ENCODE measurements at regions not wholly inside any gene's neighbourhood (a gene's known extent, or its start where the extent isn't known, plus 50 kb on each side); places are given as distances from the start of the nearest gene placed in this dataset.

- H3K36me3 Mint-ChIP-seq (ENCODE audit: insufficient read depth in 1 of 3, low read depth in 3 of 3): no peaks in the 10 kb centered on the region
- H3K27ac ChIP-seq (ENCODE audit: insufficient read length, low read depth, low read length): no peak overlapping the region
These were observed 90.0 kb downstream of the TEX29 start for GRCh38 chr13:111410232-111411021.

More at GRCh38 chr13:111410232-111411021, 90.0 kb downstream of the TEX29 start:
- Histone ChIP-seq H3K56ac (ENCODE audit: insufficient read length, low read depth, low read length) (no peak overlapping the region), H4K91ac (ENCODE audit: insufficient read length, low read depth, low read length) (no peak overlapping the region), H3K79me2 (ENCODE audit: insufficient read depth, low read length) (no peaks in the 10 kb centered on the region), H2BK5ac (ENCODE audit: insufficient read length, low read length) (no peak overlapping the region), H2AK5ac (ENCODE audit: insufficient read length, low read length) (no peak overlapping the region), H3K18ac (ENCODE audit: insufficient read length, low read depth, low read length) (no peak overlapping the region), H3K9ac (ENCODE audit: extremely low read depth, insufficient read length, low read length) (no peak overlapping the region), H4K5ac (ENCODE audit: insufficient read length, low read depth, low read length) (no peak overlapping the region), H3K14ac (ENCODE audit: insufficient read depth, low read length) (no peak overlapping the region), H4K8ac (replicated peaks; ENCODE audit: insufficient read length, low read depth, low read length) (no peak overlapping the region), H2BK20ac (ENCODE audit: low read depth, low read length, poor library complexity, severe bottlenecking) (no peak overlapping the region), H3K9me3 (ENCODE audit: control insufficient read depth, low read depth, low read length) (no peaks in the 10 kb centered on the region), H4K20me1 (ENCODE audit: control insufficient read depth, insufficient read depth, insufficient read length) (no peaks in the 10 kb centered on the region), H2BK15ac (ENCODE audit: low read depth, low read length) (no peak overlapping the region), H3K4me2 (ENCODE audit: insufficient read depth, insufficient read length, low read length) (no peak overlapping the region), H2BK12ac (ENCODE audit: insufficient read length, low read depth, low read length) (no peak overlapping the region), H3K79me1 (ENCODE audit: insufficient read depth, low read depth, low read length, poor library complexity, severe bottlenecking) (no peaks in the 10 kb centered on the region), H3K4me1 (ENCODE audit: insufficient read depth, low read length) (no peaks in the 10 kb centered on the region), H2AFZ (ENCODE audit: low read length) (no peak overlapping the region), H2BK120ac (ENCODE audit: low read depth, low read length, poor library complexity, severe bottlenecking) (no peak overlapping the region), H3K27me3 (ENCODE audit: insufficient read depth, low read length) (no peaks in the 10 kb centered on the region), H3K4ac (ENCODE audit: low read depth, low read length) (no peak overlapping the region), H3K23me2 (ENCODE audit: insufficient read length, low read depth, low read length, poor library complexity, severe bottlenecking) (no peaks in the 10 kb centered on the region), H3T11ph (ENCODE audit: low read length) (no peak overlapping the region), H3K23ac (ENCODE audit: insufficient read length, low read depth, low read length) (no peak overlapping the region)
- no peak for TF ChIP-seq CTCF (conservative IDR thresholded peaks at IDR 0.05)
- no CpG with 5 or more reads among the region's 27 CpGs for WGBS (ENCODE audit: extremely low coverage, insufficient read length, low lambda C conversion rate)
- H3K4me1 Mint-ChIP-seq: peaks cover 15 to 16% of the 10 kb centered on the region in 2 experiments
- H3K9me3 Mint-ChIP-seq: no peaks in the 10 kb centered on the region
- no peak overlapping the region for H3K27ac Mint-ChIP-seq
- DNase-seq: no peak
- H3K4me3 Mint-ChIP-seq: no peak overlapping the region
- H3K27me3 Mint-ChIP-seq (ENCODE audit: low read depth): peaks cover 3% of the 10 kb centered on the region
